HG03439 (cell line): ENCODE measurements at regions not wholly inside any gene's neighbourhood (a gene's known extent, or its start where the extent isn't known, plus 50 kb on each side); places are given as distances from the start of the nearest gene placed in this dataset.
"Not testable (repeated sequence)": the region's sequence is repeated elsewhere in the genome, so short reads cannot be mapped to it uniquely, and the experiment has no call there.

Experiments
- ATAC-seq: cut with Tn5 transposase; IDR thresholded peaks from one replicate; pipeline ENCODE4 v1.9.1; 2021; ENCODE audit warnings: mild to moderate bottlenecking, moderate library complexity; ENCODE audit not compliant: unreplicated experiment

DNA sequence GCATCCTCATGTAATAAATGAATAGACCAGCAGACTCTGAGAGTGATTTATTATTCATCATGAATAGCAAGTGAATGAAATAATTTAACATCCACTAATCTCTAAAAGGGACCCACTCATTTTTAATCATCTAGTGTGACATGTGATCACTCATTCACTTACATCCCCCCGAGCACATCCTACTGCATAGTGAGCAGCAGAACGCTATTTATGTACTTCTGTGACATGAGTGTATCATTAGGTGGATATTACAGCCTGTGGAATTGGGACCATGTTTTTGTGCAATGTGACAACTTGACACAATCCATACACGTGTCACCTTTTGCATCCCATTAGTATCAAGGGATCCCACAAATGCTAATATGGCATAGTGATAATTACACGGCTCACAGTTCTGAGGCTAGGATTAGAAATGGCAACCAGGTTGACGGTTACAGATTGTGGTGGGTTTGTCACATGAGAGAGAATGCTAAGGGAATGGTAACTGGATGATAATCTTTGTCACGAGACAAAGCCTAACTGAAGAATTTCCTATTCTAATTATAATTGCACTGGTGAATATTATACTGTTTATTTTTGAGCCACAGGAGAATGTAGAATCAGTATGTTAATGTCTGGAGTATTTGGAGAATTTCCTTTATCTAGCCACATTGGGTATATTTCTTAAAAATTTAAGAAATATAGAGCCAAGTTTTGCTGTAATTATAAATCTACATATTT is 595.2 kb upstream of the TBL1XR1 start:
- ATAC-seq = no peak

DNA sequence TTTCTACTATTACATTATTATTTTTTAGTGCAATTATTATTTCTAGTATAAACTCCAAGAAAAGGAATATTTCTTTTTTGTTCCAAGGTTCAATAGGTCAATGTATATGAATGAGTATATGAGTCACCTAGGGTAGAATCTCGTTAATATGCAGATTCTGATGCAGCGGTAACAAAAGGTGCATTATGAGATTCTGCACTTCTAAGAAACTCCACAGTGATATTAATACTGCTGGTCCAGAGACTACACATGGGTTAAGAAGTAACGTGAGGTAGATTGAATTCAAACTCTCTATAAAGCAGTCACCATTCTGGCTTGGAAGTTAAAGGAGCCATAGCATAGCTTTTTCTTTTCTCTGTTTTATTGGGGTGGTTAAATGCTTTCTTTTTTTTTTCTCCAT is 596.2 kb upstream of the TBL1XR1 start:
- no peak for ATAC-seq

GRCh38 chr3:177795216-177795615 is 597.9 kb upstream of the TBL1XR1 start:
- ATAC-seq = no peak

DNA sequence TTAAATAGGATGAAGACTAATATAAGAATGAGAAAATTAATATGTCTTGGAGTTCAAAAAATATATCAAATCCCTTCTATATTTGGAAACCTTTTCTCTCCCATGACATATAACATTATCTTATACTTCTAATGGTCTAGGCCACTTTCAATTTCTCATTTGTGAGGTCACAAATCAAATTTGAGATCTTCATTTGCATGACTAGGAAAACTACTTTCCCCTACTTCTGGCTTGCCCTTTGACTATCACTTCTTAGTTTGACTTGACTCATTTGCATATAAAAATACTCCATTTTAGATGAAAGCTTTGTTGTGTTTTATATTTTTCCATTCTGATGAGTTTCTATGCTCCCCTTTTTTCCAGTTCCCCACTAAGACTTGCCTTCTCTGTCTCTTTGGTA is 598.6 kb upstream of the TBL1XR1 start:
- ATAC-seq = no peak

DNA sequence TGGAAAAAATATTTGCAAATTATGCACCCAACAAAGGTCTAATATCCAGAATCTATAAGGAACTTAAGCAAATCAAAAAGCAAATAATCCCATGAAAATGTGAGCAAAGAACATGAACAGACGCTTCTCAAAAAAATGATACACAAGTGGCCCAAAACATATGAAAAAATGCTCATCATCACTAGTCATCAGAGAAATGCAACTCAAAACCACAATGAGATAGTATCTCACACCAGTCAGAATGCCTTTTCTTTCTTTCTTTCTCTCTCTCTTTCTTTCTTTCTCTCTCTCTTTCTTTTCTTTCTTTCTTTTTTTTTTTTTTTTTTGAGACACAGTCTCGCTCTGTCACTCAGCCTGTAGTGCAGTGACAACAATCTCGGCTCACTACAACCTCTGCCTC is 602.9 kb upstream of the TBL1XR1 start:
- ATAC-seq = not testable (repeated sequence)

- no peak for ATAC-seq
These were observed 603.3 kb upstream of the TBL1XR1 start for GRCh38 chr3:177800561-177800960.

DNA sequence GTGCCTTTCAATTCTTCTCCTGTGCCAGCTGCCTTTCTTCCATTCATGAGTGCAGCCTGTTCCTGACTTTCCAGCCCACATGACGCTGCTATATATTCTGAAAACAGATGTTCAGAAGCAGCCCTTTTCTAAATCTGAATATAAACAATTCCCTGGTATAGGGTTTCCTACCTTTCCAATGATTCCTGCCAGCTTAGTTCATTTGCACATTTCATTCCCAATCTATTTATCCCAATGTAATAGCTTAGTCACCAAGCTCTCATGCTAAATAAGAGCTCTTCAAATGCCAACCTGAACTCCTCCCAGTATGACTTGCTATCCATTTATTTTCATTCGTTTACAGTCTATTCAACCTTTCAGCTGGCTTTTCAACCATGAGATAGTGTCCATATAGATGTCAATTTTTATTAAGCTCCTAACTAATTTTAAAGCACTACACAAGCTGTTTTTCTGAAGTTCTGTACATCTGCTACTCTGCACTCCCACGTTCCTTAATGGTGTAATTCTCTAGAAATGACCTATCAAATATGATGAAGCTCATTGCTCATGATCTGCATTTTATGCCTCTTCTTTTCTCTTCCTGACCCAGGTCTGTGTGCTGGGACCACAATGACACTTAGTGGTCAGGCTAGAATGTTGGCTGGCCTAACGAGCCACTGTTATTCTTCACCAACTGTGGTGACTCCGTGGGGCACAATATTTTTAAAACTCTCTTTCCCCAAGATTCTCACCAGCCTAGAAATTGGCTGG is 605.0 kb upstream of the TBL1XR1 start:
- ATAC-seq = no peak

- no peak for ATAC-seq
These were observed 606.2 kb upstream of the TBL1XR1 start for GRCh38 chr3:177803500-177803899.

- ATAC-seq = no peak
These were observed 606.8 kb upstream of the TBL1XR1 start for GRCh38 chr3:177804032-177804431.

- no peak for ATAC-seq
These were observed 607.4 kb upstream of the TBL1XR1 start for GRCh38 chr3:177804646-177805045.

DNA sequence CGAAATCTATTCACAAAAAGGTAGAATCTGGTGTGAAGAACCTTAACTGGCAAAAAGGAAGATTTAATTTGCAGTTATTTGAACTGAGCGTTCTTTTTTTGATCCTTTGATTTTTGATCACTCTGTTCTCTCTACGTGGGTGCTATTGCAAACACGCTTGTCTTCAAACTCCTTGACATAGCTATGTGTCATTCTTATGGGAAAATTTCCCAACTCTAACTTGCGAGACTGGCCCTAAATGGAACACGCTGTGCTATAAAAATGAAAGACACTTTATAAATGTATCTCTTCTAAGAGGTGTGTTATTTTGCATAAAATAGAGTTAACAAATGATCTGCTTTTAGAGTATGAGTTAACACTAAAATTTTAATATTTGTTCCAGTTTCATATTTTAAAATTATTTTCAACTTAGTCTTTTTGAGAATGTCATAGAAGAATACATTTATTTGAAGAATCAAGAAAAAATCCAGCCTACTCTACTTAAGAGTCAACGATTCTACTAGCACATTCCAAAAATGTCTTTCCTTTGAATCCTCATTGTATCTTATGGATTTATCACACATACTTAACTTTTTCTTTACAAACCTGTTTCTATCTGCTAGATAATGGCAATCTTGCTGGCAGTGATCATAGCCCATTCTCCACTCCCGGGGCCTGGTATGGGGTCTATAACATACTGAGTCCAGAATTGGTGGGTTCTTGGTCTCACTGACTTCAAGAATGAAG is 610.0 kb upstream of the TBL1XR1 start:
- no peak for ATAC-seq

GRCh38 chr3:177808928-177809478 is 611.7 kb upstream of the TBL1XR1 start:
- not testable (repeated sequence) for ATAC-seq

- ATAC-seq = no peak
These were observed 612.9 kb upstream of the TBL1XR1 start for GRCh38 chr3:177810162-177810623.

GRCh38 chr3:177811112-177811511 is 613.8 kb upstream of the TBL1XR1 start:
- no peak for ATAC-seq

DNA sequence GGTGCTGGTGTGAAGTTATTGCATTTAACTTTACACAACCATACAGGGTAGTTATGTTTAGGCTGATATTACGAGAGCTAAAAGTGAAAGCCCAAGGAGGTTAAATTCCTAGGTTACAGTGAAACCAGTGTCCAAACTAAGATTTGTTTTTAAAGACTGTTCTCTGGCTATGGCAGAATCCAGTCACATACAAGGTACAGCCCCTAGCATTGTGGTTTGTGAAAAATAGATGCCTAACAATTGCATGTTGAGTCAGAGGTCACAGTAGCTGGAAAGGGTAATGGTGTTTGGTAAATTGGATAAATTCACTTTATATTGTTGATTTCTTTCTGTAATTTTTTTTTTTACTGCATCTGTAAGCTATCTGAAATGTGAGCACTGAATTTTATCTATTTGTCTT is 614.6 kb upstream of the TBL1XR1 start:
- ATAC-seq = no peak

GRCh38 chr3:177812492-177812891 is 615.2 kb upstream of the TBL1XR1 start:
- no peak for ATAC-seq

DNA sequence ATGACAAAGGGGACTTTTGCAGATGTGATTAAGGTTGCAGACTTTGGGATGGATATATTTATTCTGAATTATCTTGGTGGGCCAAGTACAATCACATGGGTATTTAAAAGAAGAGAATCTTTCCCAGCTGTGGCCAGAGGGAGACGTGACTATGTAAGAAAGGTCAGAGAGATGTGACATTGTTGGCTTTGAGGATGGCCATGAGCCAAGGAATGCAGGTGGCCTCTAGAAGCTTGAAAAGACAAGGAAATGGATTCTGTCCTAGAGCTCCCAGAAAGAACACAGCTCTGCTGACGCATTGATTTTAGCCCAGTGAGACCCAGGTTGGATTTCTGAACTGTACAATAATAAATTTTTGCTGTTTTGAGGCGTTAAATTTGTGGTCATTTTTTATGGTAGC is 616.0 kb upstream of the TBL1XR1 start:
- no peak for ATAC-seq

GRCh38 chr3:177816667-177817208 is 619.5 kb upstream of the TBL1XR1 start:
- no peak for ATAC-seq

GRCh38 chr3:177817751-177818150 is 620.5 kb upstream of the TBL1XR1 start:
- ATAC-seq = no peak

DNA sequence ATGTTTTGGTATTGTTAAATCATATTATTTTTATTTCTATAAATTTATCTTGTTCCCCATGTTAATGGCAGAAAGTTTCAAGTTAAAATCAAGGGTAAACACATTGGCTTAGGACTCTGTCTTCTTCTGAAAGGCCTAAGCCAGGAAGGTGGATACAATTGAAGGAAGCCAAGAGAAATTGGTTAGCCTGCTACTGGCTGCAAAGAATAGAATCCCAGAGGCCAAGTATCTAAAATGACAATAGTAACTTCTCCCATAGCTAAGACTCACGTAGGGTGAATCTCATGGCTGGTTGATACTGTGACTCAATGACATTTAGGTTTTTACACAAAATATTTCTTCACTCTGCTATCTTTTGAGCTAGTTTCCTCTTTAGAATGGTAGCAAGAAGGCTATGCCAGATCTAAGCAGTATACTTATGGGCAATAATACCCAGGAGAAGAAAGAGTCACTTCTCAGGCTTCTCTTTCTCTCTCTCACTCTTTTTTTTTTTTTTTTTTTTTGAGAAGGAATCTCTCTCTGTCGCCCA is 621.5 kb upstream of the TBL1XR1 start:
- ATAC-seq = no peak
